Prostate gland (tissue), 2 donors: ENCODE measurements at regions not wholly inside any gene's neighbourhood (a gene's known extent, or its start where the extent isn't known, plus 50 kb on each side); places are given as distances from the start of the nearest gene placed in this dataset.

Source experiments
- DNase-seq: peaks from one replicate; pipeline ENCODE4 v3.0.0-alpha.2; 2019; ENCODE audit warnings: low spot score
- H3K27ac ChIP-seq, 2 donors: fragments of 200-600 bp; sonication (generic); 2 replicates each; pipeline ENCODE4 v1.5.1; 2017 to 2019
- H3K27me3 ChIP-seq: fragments of 200-600 bp; sonication (generic); replicated peaks from 2 replicates; pipeline ENCODE4 v1.5.1; 2019; ENCODE audit not compliant: insufficient read depth
- H3K36me3 ChIP-seq, 2 donors: fragments of 200-600 bp; sonication (generic); 1 replicate in 1 of 2; 2 replicates in 1 of 2; pipeline versions ENCODE4 v1.5.1 to v1.8.1; 2017 to 2019
- H3K4me1 ChIP-seq: fragments of 200-600 bp; sonication (generic); replicated peaks from 2 replicates; pipeline ENCODE4 v1.5.1; 2019
- H3K4me3 ChIP-seq, 2 donors: fragments of 200-600 bp; sonication (generic); 2 replicates each; pipeline ENCODE4 v1.5.1; 2017 to 2019
- H3K9me3 ChIP-seq: fragments of 200-600 bp; sonication (generic); 2 replicates; pipeline ENCODE4 v1.5.1; 2017
- CTCF ChIP-seq, 4 experiments: fragments of 200-600 bp in 2 of 4; fragments of 450-650 bp in 2 of 4; sonication (generic) in 2 of 4; IDR thresholded peaks; 1 replicate in 3 of 4; 2 replicates in 1 of 4; pipeline ENCODE4 v1.5.1; 2016 to 2019; ENCODE audit warnings: antibody characterized with exemption in 4 of 4, mild to moderate bottlenecking in 2 of 4, moderate library complexity in 2 of 4
- POLR2A ChIP-seq: fragments of 450-650 bp; IDR thresholded peaks from one replicate; pipeline ENCODE4 v1.6.1; 2016; ENCODE audit warnings: antibody characterized with exemption, mild to moderate bottlenecking
- POLR2AphosphoS5 ChIP-seq: sonication (generic); formaldehyde crosslinking; IDR thresholded peaks from one replicate; pipeline ENCODE4 v1.6.1; 2017; ENCODE audit warnings: antibody characterized with exemption
- WGBS: methylation state at CpG from one replicate; pipeline ENCODE4 v1.1.5; 2018; 5-methylcytosine and 5-hydroxymethylcytosine counted together
- intact Hi-C: fragments of 100-400 bp; cut with DNase I; formaldehyde crosslinking; loops from one replicate; pipeline ENCODE4 v1.14.2; 2022

- TF ChIP-seq CTCF (IDR thresholded peaks at IDR 0.05), result no peak
- TF ChIP-seq POLR2AphosphoS5, result no peak
- TF ChIP-seq POLR2A, result no peak
- H3K9me3 ChIP-seq, result no peaks in the 10 kb centered on the region
- H3K36me3 ChIP-seq, result no peaks in the 10 kb centered on the region
- no peak overlapping the region for H3K27ac ChIP-seq
- no peak for DNase-seq
- intact Hi-C loops, result no loop called here
- no peaks in the 10 kb centered on the region for H3K27me3 ChIP-seq
- 3% methylated on average over 1 of the region's 1 CpG for WGBS
- no peaks in the 10 kb centered on the region for H3K4me1 ChIP-seq
- H3K4me3 ChIP-seq, result no peak overlapping the region
These were observed 266.7 kb upstream of the LRRN1 start for GRCh38 chr3:3532508-3532907.

GRCh38 chr3:3531476-3531875, 267.8 kb upstream of the LRRN1 start:
- no peak for DNase-seq
- no peak overlapping the region for H3K27ac ChIP-seq
- H3K4me1 ChIP-seq, result no peaks in the 10 kb centered on the region
- WGBS, result 83% methylated on average over 4 of the region's 4 CpGs
- H3K4me3 ChIP-seq, result no peak overlapping the region
- no peaks in the 10 kb centered on the region for H3K27me3 ChIP-seq
- H3K36me3 ChIP-seq, result no peaks in the 10 kb centered on the region
- TF ChIP-seq CTCF (IDR thresholded peaks at IDR 0.05) (no peak), POLR2AphosphoS5 (no peak), POLR2A (no peak)
- intact Hi-C loops, result no loop called here
- no peaks in the 10 kb centered on the region for H3K9me3 ChIP-seq

GRCh38 chr3:3519266-3519665, 280.0 kb upstream of the LRRN1 start:
- WGBS, result 61% methylated on average over 2 of the region's 2 CpGs

GRCh38 chr3:3516996-3517395, 282.2 kb upstream of the LRRN1 start:
- TF ChIP-seq POLR2AphosphoS5, result no peak
- no peak for TF ChIP-seq POLR2A
- no peak for TF ChIP-seq CTCF (IDR thresholded peaks at IDR 0.05)
- 86% methylated on average over 4 of the region's 4 CpGs for WGBS
- Histone ChIP-seq H3K36me3 (no peaks in the 10 kb centered on the region), H3K4me1 (no peaks in the 10 kb centered on the region), H3K9me3 (no peaks in the 10 kb centered on the region), H3K27ac (no peak overlapping the region), H3K4me3 (no peak overlapping the region), H3K27me3 (no peaks in the 10 kb centered on the region)
- DNase-seq, result no peak
- intact Hi-C loops, result no loop called here

More at GRCh38 chr3:3519266-3519665, 280.0 kb upstream of the LRRN1 start:
- Histone ChIP-seq H3K4me1 (no peaks in the 10 kb centered on the region), H3K36me3 (no peaks in the 10 kb centered on the region), H3K27me3 (no peaks in the 10 kb centered on the region), H3K9me3 (no peaks in the 10 kb centered on the region), H3K27ac (no peak overlapping the region), H3K4me3 (no peak overlapping the region)
- TF ChIP-seq CTCF (IDR thresholded peaks at IDR 0.05) (no peak), POLR2A (no peak), POLR2AphosphoS5 (no peak)
- DNase-seq, result no peak
- intact Hi-C loops, result no loop called here

GRCh38 chr3:3516384-3516783, 282.8 kb upstream of the LRRN1 start:
- intact Hi-C loops, result no loop called here
- Histone ChIP-seq H3K27ac (no peak overlapping the region), H3K4me3 (no peak overlapping the region), H3K4me1 (no peaks in the 10 kb centered on the region), H3K27me3 (no peaks in the 10 kb centered on the region), H3K36me3 (no peaks in the 10 kb centered on the region), H3K9me3 (no peaks in the 10 kb centered on the region)
- TF ChIP-seq POLR2AphosphoS5 (no peak), CTCF (IDR thresholded peaks at IDR 0.05) (no peak), POLR2A (no peak)
- DNase-seq, result no peak
